ENCODE measurements at regions not wholly inside any gene's neighbourhood (a gene's known extent, or its start where the extent isn't known, plus 50 kb on each side); places are given as distances from the start of the nearest gene placed in this dataset.

GRCh38 chr1:201694608-201695335 is 134.2 kb upstream of the IPO9 start:
- Histone ChIP-seq H3K4me1 (no peaks in the 10 kb centered on the region), H3K4me3 (ENCODE audit: low read depth, low read length) (no peak overlapping the region), H3K27ac (no peak overlapping the region), H3K9ac (no peak overlapping the region), H3K4me2 (ENCODE audit: low read length) (no peak overlapping the region), H2AFZ (no peak overlapping the region), H3K9me3 (ENCODE audit: control insufficient read depth, low read length) (no peaks in the 10 kb centered on the region), H3K27me3 (ENCODE audit: control insufficient read depth, insufficient read depth, low read length) (no peaks in the 10 kb centered on the region), H3K79me2 (no peaks in the 10 kb centered on the region), H3K36me3 (ENCODE audit: control insufficient read depth, insufficient read depth, low read length) (no peaks in the 10 kb centered on the region)
- no peak for TF ChIP-seq CTCF (IDR thresholded peaks at IDR 0.05)

- Histone ChIP-seq H2AFZ (no peak overlapping the region), H3K9ac (no peak overlapping the region), H3K9me3 (ENCODE audit: control insufficient read depth, low read length) (no peaks in the 10 kb centered on the region), H3K4me2 (ENCODE audit: low read length) (no peak overlapping the region), H3K79me2 (no peaks in the 10 kb centered on the region), H3K27me3 (ENCODE audit: control insufficient read depth, insufficient read depth, low read length) (no peaks in the 10 kb centered on the region), H3K4me1 (no peaks in the 10 kb centered on the region), H3K36me3 (ENCODE audit: control insufficient read depth, insufficient read depth, low read length) (no peaks in the 10 kb centered on the region), H3K27ac (no peak overlapping the region), H3K4me3 (ENCODE audit: low read depth, low read length) (no peak overlapping the region)
- TF ChIP-seq CTCF (IDR thresholded peaks at IDR 0.05) = no peak
These were observed 133.3 kb upstream of the IPO9 start for GRCh38 chr1:201695607-201696006.

- TF ChIP-seq CTCF (IDR thresholded peaks at IDR 0.05) = no peak
- Histone ChIP-seq H2AFZ (no peak overlapping the region), H3K79me2 (no peaks in the 10 kb centered on the region), H3K4me2 (ENCODE audit: low read length) (no peak overlapping the region), H3K27ac (no peak overlapping the region), H3K4me1 (no peaks in the 10 kb centered on the region), H3K36me3 (ENCODE audit: control insufficient read depth, insufficient read depth, low read length) (no peaks in the 10 kb centered on the region), H3K9me3 (ENCODE audit: control insufficient read depth, low read length) (no peaks in the 10 kb centered on the region), H3K27me3 (ENCODE audit: control insufficient read depth, insufficient read depth, low read length) (no peaks in the 10 kb centered on the region), H3K9ac (no peak overlapping the region), H3K4me3 (ENCODE audit: low read depth, low read length) (no peak overlapping the region)
These were observed 132.7 kb upstream of the IPO9 start for GRCh38 chr1:201696217-201696761.

- Histone ChIP-seq H3K27me3 (ENCODE audit: control insufficient read depth, insufficient read depth, low read length) (no peaks in the 10 kb centered on the region), H3K79me2 (no peaks in the 10 kb centered on the region), H3K36me3 (ENCODE audit: control insufficient read depth, insufficient read depth, low read length) (no peaks in the 10 kb centered on the region), H2AFZ (no peak overlapping the region), H3K27ac (no peak overlapping the region), H3K9ac (no peak overlapping the region), H3K9me3 (ENCODE audit: control insufficient read depth, low read length) (no peaks in the 10 kb centered on the region), H3K4me3 (ENCODE audit: low read depth, low read length) (no peak overlapping the region), H3K4me2 (ENCODE audit: low read length) (no peak overlapping the region), H3K4me1 (no peaks in the 10 kb centered on the region)
- TF ChIP-seq CTCF (IDR thresholded peaks at IDR 0.05) = no peak
These were observed 131.8 kb upstream of the IPO9 start for GRCh38 chr1:201697174-201697573.

- peaks cover 2% of the 10 kb centered on the region for H3K4me1 ChIP-seq
These were observed 127.1 kb upstream of the IPO9 start for GRCh38 chr1:201701831-201702230.

More at GRCh38 chr1:201701831-201702230, 127.1 kb upstream of the IPO9 start:
- Histone ChIP-seq H3K79me2 (no peaks in the 10 kb centered on the region), H2AFZ (no peak overlapping the region), H3K27me3 (ENCODE audit: control insufficient read depth, insufficient read depth, low read length) (no peaks in the 10 kb centered on the region), H3K27ac (no peak overlapping the region), H3K9ac (no peak overlapping the region), H3K4me3 (ENCODE audit: low read depth, low read length) (no peak overlapping the region), H3K4me2 (ENCODE audit: low read length) (no peak overlapping the region), H3K9me3 (ENCODE audit: control insufficient read depth, low read length) (no peaks in the 10 kb centered on the region), H3K36me3 (ENCODE audit: control insufficient read depth, insufficient read depth, low read length) (no peaks in the 10 kb centered on the region)
- no peak for TF ChIP-seq CTCF (IDR thresholded peaks at IDR 0.05)
